K562 (cell line): ENCODE measurements at regions not wholly inside any gene's neighbourhood (a gene's known extent, or its start where the extent isn't known, plus 50 kb on each side); places are given as distances from the start of the nearest gene placed in this dataset.

Source experiments
- ATAC-seq: fragments of 200-7000 bp; cut with Tn5 transposase; 3 replicates; pipeline ENCODE4 v1.9.1; 2020; ENCODE audit warnings: moderate library complexity
- BruUV-seq: library from RNA; stranded (reverse); fragments of 400-500 nt; replicated peaks from 2 replicates; lab custom pipeline; 2021; lab: Mats Ljungman, UMichigan
- CTCF ChIA-PET: fragments of 300-600 bp; formaldehyde crosslinking; extraction: SDS; loops from one replicate; lab custom pipeline; 2021; ENCODE audit warnings: low intra/inter-chr PET ratio; lab: Yijun Ruan, JAX
- POLR2A ChIA-PET: fragments of 300-600, 350-650 bp; sonication (Branson Sonifier 250); formaldehyde crosslinking; extraction: SDS; loops from one replicate; lab custom pipeline; 2021; ENCODE audit warnings: antibody characterized with exemption, inconsistent platforms; lab: Yijun Ruan, JAX
- DNase-seq, 4 experiments: peaks; one replicate each; pipeline versions ENCODE4 v3.0.0 to v3.0.0-alpha.2; 2011 to 2018; ENCODE audit warnings: low spot score in 3 of 4, mixed read lengths in 3 of 4; ENCODE audit errors: extremely low read depth in 1 of 4
- FAIRE-seq: peaks from 2 replicates; lab custom pipeline; 2011; peaks lifted over from hg19 to GRCh38; lab: Jason Lieb, UNC
- H2AFZ ChIP-seq: 2 replicates; pipeline ENCODE4 v1.6.0; 2011; ENCODE audit warnings: low read depth, low read length, control low read depth, inconsistent platforms
- H3K27ac ChIP-seq: fragments of 200-600 bp; 3 replicates; pipeline ENCODE4 v1.8.0; 2011; ENCODE audit warnings: low read depth, mild to moderate bottlenecking, control low read depth, inconsistent platforms, low read length, moderate library complexity, mixed read lengths; ENCODE audit errors: extremely low read depth
- H3K27me3 ChIP-seq, 2 experiments: fragments of 300-600 bp in 1 of 2; 2 replicates in 1 of 2; 3 replicates in 1 of 2; pipeline versions ENCODE4 v1.6.0 to v1.8.0; 2011; ENCODE audit warnings: inconsistent platforms in 2 of 2, low read length in 2 of 2, mild to moderate bottlenecking in 1 of 2, mixed read lengths in 1 of 2, moderate library complexity in 1 of 2; ENCODE audit not compliant: control insufficient read depth in 2 of 2, insufficient read depth in 2 of 2
- H3K36me3 ChIP-seq: fragments of 300-600 bp; 3 replicates; pipeline ENCODE4 v1.8.0; 2011; ENCODE audit warnings: mild to moderate bottlenecking, low read length, inconsistent platforms; ENCODE audit not compliant: control insufficient read depth, insufficient read depth
- H3K4me1 ChIP-seq, 2 experiments: fragments of 200-600 bp in 1 of 2; replicated peaks in 1 of 2; 2 replicates in 1 of 2; 3 replicates in 1 of 2; pipeline versions ENCODE4 v1.5.1 to v1.8.0; 2011; ENCODE audit warnings: inconsistent platforms in 2 of 2, low read length in 2 of 2, mild to moderate bottlenecking in 1 of 2, mixed read lengths in 1 of 2, moderate library complexity in 1 of 2; ENCODE audit not compliant: control insufficient read depth in 2 of 2, insufficient read depth in 2 of 2
- H3K4me2 ChIP-seq: 2 replicates; pipeline ENCODE4 v1.6.1; 2011; ENCODE audit warnings: low read length, control low read depth, inconsistent platforms, mixed read lengths; ENCODE audit not compliant: insufficient read depth
- H3K4me3 ChIP-seq: fragments of 200-600 bp; sonication (generic), shearing (Covaris generic); 2 replicates; pipeline ENCODE4 v1.5.1; 2016; ENCODE audit warnings: control low read depth, inconsistent platforms
- H3K79me2 ChIP-seq: fragments of 200-600 bp; 3 replicates; pipeline ENCODE4 v1.8.0; 2011; ENCODE audit warnings: low read length, inconsistent platforms; ENCODE audit not compliant: control insufficient read depth, insufficient read depth
- H3K9ac ChIP-seq, 2 experiments: 2 replicates each; pipeline versions ENCODE4 v1.6.0 to v1.6.1; 2011; ENCODE audit warnings: low read depth in 2 of 2, low read length in 2 of 2, control low read depth in 1 of 2, inconsistent platforms in 1 of 2, mild to moderate bottlenecking in 1 of 2, mixed read lengths in 1 of 2; ENCODE audit not compliant: insufficient read depth in 1 of 2
- H3K9me1 ChIP-seq: one replicate; pipeline ENCODE4 v1.6.0; 2011; ENCODE audit warnings: inconsistent platforms, mild to moderate bottlenecking, low read length, moderate library complexity; ENCODE audit not compliant: control insufficient read depth, insufficient read depth
- H3K9me3 ChIP-seq: replicated peaks from 2 replicates; pipeline ENCODE4 v1.5.1; 2011; ENCODE audit warnings: low read depth, low read length, inconsistent platforms; ENCODE audit not compliant: control insufficient read depth, insufficient read depth
- H4K20me1 ChIP-seq: replicated peaks from 2 replicates; pipeline ENCODE4 v1.6.1; 2011; ENCODE audit warnings: low read length, inconsistent platforms, mixed read lengths; ENCODE audit not compliant: control insufficient read depth, insufficient read depth
- CBX3 ChIP-seq, 2 experiments: IDR thresholded peaks; 1 replicate in 1 of 2; 2 replicates in 1 of 2; pipeline ENCODE4 v1.6.1; 2012; ENCODE audit warnings: inconsistent platforms in 2 of 2, low read length in 2 of 2, borderline replicate concordance in 1 of 2, control low read depth in 1 of 2
- MYNN ChIP-seq, 2 experiments: sonication (generic); formaldehyde crosslinking in 1 of 2; IDR thresholded peaks; 2 replicates each; pipeline versions ENCODE4 v1.5.0 to v1.6.1; 2016 to 2020; ENCODE audit warnings: antibody characterized with exemption in 1 of 2, missing genetic modification reagents in 1 of 2
- PTBP1 ChIP-seq: fragments of 200-400 bp; formaldehyde crosslinking; IDR thresholded peaks from 2 replicates; pipeline ENCODE4 v1.6.1; 2017; ENCODE audit warnings: low read depth, low read length
- RB1 ChIP-seq: fragments of 450-650 bp; IDR thresholded peaks from 2 replicates; pipeline ENCODE4 v1.6.1; 2017; ENCODE audit warnings: low read depth, mild to moderate bottlenecking
- ZKSCAN1 ChIP-seq: fragments of 150-350 bp; IDR thresholded peaks from 2 replicates; pipeline ENCODE4 v1.6.1; 2016; ENCODE audit warnings: low read depth, low read length
- WGBS: fragments of 100-300 bp; shearing (Covaris generic); methylation state at CpG from one replicate; pipeline ENCODE4 v1.1.6; 2016; ENCODE audit warnings: low coverage, mixed read lengths; ENCODE audit not compliant: insufficient coverage; ENCODE audit errors: missing lambda C conversion rate; 5-methylcytosine and 5-hydroxymethylcytosine counted together
- in situ Hi-C: fragments of 300-500 bp; cut with MboI; formaldehyde crosslinking; loops from 4 replicates; pipeline ENCODE4 v1.15.0; 2018; ENCODE audit warnings: inconsistent platforms, mixed read lengths
- intact Hi-C: fragments of 100-400 bp; cut with micrococcal nuclease; formaldehyde crosslinking; loops from 2 replicates; pipeline ENCODE4 v1.14.2; 2022
- TF ChIP-seq, protein P1 (sequence below): fragments of 250-450 bp; sonication (Bioruptor Pico); IDR thresholded peaks from 2 replicates; pipeline ENCODE4 v1.5.0; 2021
- TF ChIP-seq, protein P2 (sequence below), 2 experiments: IDR thresholded peaks; 2 replicates each; pipeline ENCODE4 v1.6.1; 2012; ENCODE audit warnings: improper control_type of control experiment in 2 of 2, low read depth in 2 of 2, low read length in 2 of 2, borderline replicate concordance in 1 of 2
- TF ChIP-seq, protein P3 (sequence below): fragments of 450-650 bp; IDR thresholded peaks from 2 replicates; pipeline ENCODE4 v1.6.1; 2016; ENCODE audit warnings: mild to moderate bottlenecking, moderate library complexity

DNA sequence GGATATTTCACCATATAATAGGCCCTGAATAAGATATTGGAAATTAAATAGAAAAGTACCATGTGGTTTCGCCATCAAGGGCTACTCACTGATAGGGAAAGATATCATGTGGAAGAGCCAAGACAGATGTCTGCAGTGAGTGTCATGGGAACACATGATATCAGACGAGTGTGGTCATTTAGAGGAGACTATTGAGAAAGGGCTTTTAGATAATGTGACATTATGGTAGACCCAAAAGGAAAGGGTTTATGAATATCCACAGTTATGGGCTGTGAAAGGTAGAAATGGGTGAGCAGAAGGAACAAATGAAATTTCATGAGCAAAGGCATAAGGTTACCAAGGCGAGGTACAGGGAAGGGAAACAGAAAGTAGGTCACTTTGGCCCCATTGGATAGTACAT lies 182.3 kb upstream of the PRSS16 start:
- peak overlapping the region; percentile 63 for H2AFZ ChIP-seq
- no peaks in the 10 kb centered on the region; a peak in 1 of 5 replicates for H3K27me3 ChIP-seq
- intact Hi-C loops, result no loop called here
- ChIA-PET POLR2A (no interaction called here), CTCF (no interaction called here)
- DNase-seq (peak in 2 of 4 experiments; percentile 23 to 47), FAIRE-seq (no peak), ATAC-seq (peak; percentile 62)
- 22% methylated on average over 3 of the region's 3 CpGs for WGBS
- no peaks in the 10 kb centered on the region for H4K20me1 ChIP-seq
- in situ Hi-C loops, result no loop called here
- H3K4me2 ChIP-seq, result peak overlapping the region; percentile 38; the same call in 1 of the 2 replicates
- no peaks in the 10 kb centered on the region for H3K36me3 ChIP-seq
- H3K9me3 ChIP-seq, result no peaks in the 10 kb centered on the region
- no peak overlapping the region for H3K9ac ChIP-seq
- H3K4me1 ChIP-seq, result peaks cover 0 to 6% of the 10 kb centered on the region in 2 experiments; a peak in 2 of 5 replicates
- BruUV-seq, result no TSS peak
- H3K79me2 ChIP-seq, result no peaks in the 10 kb centered on the region
- H3K4me3 ChIP-seq, result no peak overlapping the region
- H3K9me1 ChIP-seq, result no peaks in the 10 kb centered on the region
- no peak overlapping the region for H3K27ac ChIP-seq
- TF ChIP-seq RB1 (no peak), PTBP1 (no peak), CBX3 (IDR thresholded peaks at IDR 0.05; ENCODE audit: borderline replicate concordance in 1 of 2, low read length in 2 of 2) (no peak), MYNN (IDR thresholded peaks at IDR 0.05) (no peak), MYNN (CRISPR knock-in tag; IDR thresholded peaks at IDR 0.05) (no peak), ZKSCAN1 (no peak)
- TF ChIP-seq, protein P1, sequence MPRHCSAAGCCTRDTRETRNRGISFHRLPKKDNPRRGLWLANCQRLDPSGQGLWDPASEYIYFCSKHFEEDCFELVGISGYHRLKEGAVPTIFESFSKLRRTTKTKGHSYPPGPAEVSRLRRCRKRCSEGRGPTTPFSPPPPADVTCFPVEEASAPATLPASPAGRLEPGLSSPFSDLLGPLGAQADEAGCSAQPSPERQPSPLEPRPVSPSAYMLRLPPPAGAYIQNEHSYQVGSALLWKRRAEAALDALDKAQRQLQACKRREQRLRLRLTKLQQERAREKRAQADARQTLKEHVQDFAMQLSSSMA (CRISPR knock-in tag), result no peak
- TF ChIP-seq, protein P2, sequence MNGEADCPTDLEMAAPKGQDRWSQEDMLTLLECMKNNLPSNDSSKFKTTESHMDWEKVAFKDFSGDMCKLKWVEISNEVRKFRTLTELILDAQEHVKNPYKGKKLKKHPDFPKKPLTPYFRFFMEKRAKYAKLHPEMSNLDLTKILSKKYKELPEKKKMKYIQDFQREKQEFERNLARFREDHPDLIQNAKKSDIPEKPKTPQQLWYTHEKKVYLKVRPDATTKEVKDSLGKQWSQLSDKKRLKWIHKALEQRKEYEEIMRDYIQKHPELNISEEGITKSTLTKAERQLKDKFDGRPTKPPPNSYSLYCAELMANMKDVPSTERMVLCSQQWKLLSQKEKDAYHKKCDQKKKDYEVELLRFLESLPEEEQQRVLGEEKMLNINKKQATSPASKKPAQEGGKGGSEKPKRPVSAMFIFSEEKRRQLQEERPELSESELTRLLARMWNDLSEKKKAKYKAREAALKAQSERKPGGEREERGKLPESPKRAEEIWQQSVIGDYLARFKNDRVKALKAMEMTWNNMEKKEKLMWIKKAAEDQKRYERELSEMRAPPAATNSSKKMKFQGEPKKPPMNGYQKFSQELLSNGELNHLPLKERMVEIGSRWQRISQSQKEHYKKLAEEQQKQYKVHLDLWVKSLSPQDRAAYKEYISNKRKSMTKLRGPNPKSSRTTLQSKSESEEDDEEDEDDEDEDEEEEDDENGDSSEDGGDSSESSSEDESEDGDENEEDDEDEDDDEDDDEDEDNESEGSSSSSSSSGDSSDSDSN (IDR thresholded peaks at IDR 0.05; ENCODE audit: borderline replicate concordance in 1 of 2, low read depth in 2 of 2, low read length in 2 of 2), result no peak
- TF ChIP-seq, protein P3, sequence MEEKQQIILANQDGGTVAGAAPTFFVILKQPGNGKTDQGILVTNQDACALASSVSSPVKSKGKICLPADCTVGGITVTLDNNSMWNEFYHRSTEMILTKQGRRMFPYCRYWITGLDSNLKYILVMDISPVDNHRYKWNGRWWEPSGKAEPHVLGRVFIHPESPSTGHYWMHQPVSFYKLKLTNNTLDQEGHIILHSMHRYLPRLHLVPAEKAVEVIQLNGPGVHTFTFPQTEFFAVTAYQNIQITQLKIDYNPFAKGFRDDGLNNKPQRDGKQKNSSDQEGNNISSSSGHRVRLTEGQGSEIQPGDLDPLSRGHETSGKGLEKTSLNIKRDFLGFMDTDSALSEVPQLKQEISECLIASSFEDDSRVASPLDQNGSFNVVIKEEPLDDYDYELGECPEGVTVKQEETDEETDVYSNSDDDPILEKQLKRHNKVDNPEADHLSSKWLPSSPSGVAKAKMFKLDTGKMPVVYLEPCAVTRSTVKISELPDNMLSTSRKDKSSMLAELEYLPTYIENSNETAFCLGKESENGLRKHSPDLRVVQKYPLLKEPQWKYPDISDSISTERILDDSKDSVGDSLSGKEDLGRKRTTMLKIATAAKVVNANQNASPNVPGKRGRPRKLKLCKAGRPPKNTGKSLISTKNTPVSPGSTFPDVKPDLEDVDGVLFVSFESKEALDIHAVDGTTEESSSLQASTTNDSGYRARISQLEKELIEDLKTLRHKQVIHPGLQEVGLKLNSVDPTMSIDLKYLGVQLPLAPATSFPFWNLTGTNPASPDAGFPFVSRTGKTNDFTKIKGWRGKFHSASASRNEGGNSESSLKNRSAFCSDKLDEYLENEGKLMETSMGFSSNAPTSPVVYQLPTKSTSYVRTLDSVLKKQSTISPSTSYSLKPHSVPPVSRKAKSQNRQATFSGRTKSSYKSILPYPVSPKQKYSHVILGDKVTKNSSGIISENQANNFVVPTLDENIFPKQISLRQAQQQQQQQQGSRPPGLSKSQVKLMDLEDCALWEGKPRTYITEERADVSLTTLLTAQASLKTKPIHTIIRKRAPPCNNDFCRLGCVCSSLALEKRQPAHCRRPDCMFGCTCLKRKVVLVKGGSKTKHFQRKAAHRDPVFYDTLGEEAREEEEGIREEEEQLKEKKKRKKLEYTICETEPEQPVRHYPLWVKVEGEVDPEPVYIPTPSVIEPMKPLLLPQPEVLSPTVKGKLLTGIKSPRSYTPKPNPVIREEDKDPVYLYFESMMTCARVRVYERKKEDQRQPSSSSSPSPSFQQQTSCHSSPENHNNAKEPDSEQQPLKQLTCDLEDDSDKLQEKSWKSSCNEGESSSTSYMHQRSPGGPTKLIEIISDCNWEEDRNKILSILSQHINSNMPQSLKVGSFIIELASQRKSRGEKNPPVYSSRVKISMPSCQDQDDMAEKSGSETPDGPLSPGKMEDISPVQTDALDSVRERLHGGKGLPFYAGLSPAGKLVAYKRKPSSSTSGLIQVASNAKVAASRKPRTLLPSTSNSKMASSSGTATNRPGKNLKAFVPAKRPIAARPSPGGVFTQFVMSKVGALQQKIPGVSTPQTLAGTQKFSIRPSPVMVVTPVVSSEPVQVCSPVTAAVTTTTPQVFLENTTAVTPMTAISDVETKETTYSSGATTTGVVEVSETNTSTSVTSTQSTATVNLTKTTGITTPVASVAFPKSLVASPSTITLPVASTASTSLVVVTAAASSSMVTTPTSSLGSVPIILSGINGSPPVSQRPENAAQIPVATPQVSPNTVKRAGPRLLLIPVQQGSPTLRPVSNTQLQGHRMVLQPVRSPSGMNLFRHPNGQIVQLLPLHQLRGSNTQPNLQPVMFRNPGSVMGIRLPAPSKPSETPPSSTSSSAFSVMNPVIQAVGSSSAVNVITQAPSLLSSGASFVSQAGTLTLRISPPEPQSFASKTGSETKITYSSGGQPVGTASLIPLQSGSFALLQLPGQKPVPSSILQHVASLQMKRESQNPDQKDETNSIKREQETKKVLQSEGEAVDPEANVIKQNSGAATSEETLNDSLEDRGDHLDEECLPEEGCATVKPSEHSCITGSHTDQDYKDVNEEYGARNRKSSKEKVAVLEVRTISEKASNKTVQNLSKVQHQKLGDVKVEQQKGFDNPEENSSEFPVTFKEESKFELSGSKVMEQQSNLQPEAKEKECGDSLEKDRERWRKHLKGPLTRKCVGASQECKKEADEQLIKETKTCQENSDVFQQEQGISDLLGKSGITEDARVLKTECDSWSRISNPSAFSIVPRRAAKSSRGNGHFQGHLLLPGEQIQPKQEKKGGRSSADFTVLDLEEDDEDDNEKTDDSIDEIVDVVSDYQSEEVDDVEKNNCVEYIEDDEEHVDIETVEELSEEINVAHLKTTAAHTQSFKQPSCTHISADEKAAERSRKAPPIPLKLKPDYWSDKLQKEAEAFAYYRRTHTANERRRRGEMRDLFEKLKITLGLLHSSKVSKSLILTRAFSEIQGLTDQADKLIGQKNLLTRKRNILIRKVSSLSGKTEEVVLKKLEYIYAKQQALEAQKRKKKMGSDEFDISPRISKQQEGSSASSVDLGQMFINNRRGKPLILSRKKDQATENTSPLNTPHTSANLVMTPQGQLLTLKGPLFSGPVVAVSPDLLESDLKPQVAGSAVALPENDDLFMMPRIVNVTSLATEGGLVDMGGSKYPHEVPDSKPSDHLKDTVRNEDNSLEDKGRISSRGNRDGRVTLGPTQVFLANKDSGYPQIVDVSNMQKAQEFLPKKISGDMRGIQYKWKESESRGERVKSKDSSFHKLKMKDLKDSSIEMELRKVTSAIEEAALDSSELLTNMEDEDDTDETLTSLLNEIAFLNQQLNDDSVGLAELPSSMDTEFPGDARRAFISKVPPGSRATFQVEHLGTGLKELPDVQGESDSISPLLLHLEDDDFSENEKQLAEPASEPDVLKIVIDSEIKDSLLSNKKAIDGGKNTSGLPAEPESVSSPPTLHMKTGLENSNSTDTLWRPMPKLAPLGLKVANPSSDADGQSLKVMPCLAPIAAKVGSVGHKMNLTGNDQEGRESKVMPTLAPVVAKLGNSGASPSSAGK, result peak; percentile 41
